ENCODE measurements at regions not wholly inside any gene's neighbourhood (a gene's known extent, or its start where the extent isn't known, plus 50 kb on each side); places are given as distances from the start of the nearest gene placed in this dataset.

- no peak for DNase-seq (ENCODE audit: low read depth, low spot score)
These were observed 125.3 kb downstream of the TSHZ3 start for GRCh38 chr19:31223740-31224534.

DNA sequence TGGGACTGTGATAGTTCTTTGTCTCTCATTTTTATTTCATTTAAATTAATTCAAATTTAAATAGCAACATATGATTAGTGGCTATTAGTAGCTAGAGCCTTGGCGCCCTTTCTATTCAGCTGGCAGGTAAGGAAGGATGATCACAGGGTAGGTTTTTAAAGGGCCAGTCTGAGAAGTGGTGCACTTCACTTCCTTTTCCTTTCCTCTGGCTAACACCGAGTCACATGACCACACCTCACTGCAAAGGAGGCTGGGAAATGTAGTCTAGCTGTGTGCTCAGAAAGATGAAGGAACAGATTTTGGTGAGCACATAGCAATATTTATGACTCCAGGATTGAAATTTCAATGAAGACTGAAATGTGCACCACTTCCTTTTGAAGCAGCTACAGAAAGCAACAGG, 128.7 kb downstream of the TSHZ3 start:
- no peak for DNase-seq (ENCODE audit: low read depth, low spot score)

DNA sequence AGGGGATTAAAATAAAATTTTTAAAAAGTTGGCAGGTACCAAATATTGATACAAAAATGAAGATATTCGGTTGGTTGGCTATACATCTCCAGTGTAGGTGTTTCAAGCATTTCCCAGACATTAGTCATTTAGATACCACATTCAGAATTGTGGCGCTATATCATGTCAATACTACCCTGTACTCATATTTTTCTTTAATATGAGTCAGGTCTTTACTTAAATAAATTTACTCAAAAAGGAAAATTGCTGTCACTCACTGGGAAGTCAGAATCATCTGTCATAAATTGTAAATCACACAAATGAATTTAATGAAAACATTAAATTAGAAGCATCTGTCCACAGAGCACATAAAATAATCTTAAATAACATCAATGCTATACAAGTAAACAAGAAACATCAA, 134.2 kb downstream of the TSHZ3 start:
- DNase-seq (ENCODE audit: low read depth, low spot score): no peak

DNA sequence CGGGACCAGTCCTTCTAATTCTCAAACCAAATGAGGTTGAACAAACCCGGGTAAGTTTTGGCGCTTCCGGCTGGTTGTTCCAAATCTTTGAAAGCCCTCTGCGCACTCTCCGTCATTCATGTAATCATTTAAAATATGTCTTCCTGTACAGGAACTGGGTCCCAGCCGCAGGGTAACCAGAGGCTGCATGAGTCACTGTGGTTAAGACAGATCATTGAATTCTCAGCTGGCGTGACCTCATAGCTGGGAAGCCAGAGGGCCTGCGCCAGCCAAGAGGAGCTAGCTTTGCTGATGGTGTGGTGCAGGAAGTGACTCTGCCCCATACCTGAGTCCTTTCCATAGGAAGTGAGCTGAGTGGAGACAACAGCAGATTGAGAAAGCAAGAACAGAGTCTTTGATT, 135.2 kb downstream of the TSHZ3 start:
- peak; percentile 75 for DNase-seq (ENCODE audit: low read depth, low spot score)

DNA sequence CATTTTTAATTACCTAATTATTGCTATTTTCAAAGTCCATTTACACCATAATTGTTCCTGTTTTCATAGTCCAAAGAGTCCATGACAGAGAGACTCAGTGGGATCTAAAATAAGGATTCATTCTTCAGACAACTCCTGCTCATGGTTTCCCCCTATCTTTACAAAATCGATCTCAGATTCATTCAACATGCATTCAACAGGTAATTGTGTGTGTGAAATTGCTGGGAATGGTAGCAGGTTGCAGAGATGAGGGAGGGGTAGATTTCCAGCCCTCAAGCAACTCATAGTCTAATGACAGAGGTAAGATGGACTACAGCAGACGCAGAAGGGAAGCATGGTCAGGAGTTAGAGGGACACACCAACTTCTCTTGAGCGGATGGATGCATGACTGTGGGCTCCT, 138.1 kb downstream of the TSHZ3 start:
- DNase-seq (ENCODE audit: low read depth, low spot score): no peak

GRCh38 chr19:31205887-31206518, 143.2 kb downstream of the TSHZ3 start:
- DNase-seq (ENCODE audit: low read depth, low spot score): no peak

DNA sequence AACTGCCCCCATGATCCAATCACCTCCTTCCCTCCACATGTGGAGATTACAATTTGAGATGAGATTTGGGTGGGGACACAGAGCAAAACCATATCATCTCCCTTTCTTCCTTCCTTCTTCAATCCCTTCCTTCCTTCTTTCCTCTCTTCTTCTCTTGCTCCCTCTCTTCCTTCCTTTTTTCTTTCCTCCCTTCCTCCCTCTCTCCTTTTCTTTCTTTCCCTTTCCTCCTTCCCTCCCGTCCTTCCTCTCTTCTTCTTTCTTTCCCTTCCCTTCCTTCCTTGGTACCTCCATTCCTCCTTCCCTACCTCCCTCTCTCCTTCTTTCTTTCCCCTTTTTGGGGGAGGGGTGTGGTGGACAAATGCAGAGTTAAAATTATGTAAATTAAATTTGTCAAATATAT, 145.1 kb downstream of the TSHZ3 start:
- DNase-seq (ENCODE audit: low read depth, low spot score): no peak

DNA sequence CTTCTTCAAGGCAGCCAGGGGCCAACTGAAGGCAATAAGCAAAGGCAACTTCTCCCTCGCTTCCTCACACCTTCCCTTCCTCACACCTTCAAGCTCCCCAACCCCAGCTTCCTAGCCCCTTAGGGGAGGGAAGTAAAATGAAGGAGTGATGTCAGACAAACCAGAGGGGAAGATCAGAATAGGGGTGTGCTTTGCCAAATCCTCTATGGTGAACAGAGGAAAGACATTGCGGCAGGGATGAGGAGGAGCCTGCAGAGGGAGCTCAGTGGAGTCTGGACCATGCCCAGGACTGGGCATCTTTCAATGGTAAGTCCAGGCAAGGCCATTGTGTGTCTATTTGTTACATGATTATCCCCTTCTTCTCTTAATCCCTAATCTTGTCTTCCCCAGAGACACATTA, 164.0 kb downstream of the TSHZ3 start:
- no peak for DNase-seq (ENCODE audit: low read depth, low spot score)

GRCh38 chr19:31181535-31181934, 167.7 kb downstream of the TSHZ3 start:
- DNase-seq (ENCODE audit: low read depth, low spot score): no peak

DNA sequence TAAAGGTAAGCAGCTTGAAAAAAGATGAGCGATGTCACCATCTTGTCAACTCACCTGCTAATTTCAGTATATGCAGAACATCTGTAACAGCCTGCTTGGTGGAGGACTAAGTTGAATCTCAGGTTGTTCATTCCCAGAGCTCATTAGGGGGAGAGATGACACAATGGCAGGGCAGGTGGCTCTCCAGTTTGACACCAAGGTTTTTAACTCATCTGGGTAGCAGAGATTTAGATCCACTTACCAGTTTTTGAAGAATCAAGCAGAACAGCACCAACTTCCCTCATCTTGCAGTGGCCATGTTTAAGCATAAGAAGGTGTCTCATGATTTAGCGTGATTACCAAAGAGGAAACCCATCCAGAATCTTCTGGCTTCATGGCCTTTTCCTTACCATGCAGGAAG, 168.3 kb downstream of the TSHZ3 start:
- DNase-seq (ENCODE audit: low read depth, low spot score): no peak

DNA sequence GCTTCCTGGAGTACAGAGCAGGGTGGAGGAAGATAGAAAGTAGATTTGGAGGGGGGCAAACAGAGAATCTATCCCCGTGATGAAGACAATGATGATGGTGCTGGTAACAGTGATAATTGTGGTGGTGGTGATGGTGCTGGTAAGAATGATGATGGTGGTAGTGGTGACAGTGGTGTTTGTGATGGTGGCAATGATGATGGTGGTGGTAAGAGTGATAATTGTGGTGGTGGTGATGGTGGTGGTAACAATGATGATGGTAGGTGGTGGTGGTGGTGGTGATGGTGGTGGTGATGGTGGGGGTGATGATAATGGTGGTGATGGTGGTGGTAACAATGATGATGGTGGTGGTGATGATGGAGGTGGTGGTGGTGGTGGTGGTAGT, 169.8 kb downstream of the TSHZ3 start:
- no peak for DNase-seq (ENCODE audit: low read depth, low spot score)

DNA sequence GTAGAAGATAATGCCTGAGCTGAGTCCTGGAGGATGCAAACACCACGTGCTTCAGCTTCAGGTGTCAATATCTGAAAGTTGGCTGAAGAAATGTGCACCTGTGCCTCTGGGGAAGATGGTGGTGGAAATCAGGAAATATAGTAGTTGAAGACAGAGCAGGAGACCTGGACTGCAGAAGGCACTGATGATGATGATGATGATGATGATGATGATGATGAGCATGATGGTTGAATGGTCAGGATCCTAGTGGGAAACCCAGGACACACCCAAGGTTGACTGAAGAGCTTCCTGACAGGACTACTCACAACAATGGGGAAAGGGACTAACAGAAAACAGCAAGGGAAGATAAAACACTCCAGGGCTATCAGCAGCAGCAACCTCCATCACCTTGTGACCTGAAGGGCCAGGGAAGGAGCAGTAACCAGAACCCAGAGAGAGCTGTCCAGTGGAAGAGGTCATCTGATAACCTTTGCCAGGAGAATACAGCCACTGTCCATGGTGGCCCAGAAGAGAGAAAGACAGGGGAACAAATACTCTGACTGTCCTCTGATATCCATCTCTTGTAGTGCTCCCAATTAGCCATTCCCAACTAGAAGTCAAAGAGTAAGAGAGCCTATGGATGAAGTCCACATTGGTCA, 170.3 kb downstream of the TSHZ3 start:
- DNase-seq (ENCODE audit: low read depth, low spot score): no peak

- no peak for DNase-seq (ENCODE audit: low read depth, low spot score)
These were observed 172.0 kb downstream of the TSHZ3 start for GRCh38 chr19:31177246-31177645.

DNA sequence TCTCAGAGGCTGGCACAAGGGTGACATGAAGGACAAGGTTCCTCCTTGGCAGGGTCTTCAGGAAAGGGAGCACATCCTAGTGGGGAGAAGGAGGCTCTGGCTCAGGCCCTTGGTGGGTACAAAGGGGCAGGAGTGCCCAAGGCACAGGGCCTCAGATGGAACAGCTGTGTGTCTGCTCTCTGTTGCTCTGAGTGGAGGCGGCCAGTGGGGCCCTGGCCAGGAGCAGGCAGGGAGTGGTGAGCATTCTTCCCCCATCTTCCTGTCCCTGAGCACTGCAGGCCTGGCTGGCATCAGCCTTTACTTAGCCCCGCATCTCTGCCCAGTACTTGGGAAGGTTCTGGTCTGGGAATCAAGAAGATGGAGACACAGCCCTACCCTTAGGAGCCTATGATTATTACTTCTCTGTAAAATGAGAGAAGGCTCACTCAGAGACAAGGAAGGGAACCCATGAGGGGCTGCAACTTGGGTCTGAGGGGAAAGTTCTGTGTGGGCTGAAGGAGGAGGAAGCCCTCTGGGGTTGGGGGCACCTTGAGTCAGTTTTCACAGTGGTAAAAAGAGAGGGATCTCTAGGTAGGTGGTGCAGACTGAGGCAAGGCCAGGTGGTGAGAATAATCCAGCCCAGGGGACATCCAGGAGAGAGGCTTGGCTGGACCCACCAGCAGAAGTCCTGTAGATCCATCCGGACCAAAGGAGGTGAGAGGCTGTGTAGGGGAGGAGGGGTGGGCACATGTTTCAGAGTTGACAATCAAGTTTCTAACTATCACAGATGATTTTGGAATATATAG, 173.5 kb downstream of the TSHZ3 start:
- no peak for DNase-seq (ENCODE audit: low read depth, low spot score)

GRCh38 chr19:31174948-31175347, 174.3 kb downstream of the TSHZ3 start:
- no peak for DNase-seq (ENCODE audit: low read depth, low spot score)

DNA sequence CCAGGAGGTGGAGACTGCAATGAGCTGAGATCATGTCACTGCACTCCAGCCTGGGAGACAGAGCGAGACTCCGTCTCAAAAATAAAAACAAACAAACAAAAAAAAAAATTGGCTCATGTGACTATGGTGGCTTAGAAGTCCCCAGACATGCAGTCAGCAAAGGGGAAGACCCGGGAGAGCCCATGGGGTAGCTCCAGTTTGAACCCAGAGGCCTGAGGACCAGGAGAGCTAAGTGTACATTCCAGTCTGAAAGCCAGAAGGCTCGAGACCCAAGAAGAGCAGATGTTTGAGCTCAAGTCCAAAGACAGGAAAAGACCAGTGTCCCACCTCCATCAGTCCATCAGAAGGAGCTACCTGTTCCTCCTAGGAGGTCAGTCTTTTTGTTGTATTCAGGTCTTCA, 175.2 kb downstream of the TSHZ3 start:
- no peak for DNase-seq (ENCODE audit: low read depth, low spot score)

DNA sequence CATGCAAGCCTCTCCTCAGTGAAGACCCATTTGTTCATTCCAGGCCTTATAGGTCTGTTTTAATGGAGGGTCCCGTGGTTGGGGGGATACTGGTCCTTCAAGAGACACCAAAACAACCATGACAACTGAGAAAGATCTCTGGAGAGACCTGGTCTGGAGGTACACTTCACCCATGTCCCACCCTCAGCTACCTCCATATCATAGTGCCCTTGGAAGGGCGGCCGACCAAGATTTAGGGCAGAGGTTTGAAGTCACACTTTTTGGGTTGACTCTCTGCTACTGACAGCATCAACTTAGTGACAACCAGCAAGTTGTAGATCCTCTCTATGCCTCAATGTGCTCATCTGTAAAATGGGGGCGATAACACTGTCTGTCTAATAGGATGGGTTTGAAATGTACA, 177.3 kb downstream of the TSHZ3 start:
- DNase-seq (ENCODE audit: low read depth, low spot score): no peak

- DNase-seq (ENCODE audit: low read depth, low spot score): no peak
These were observed 179.2 kb downstream of the TSHZ3 start for GRCh38 chr19:31170046-31170445.

DNA sequence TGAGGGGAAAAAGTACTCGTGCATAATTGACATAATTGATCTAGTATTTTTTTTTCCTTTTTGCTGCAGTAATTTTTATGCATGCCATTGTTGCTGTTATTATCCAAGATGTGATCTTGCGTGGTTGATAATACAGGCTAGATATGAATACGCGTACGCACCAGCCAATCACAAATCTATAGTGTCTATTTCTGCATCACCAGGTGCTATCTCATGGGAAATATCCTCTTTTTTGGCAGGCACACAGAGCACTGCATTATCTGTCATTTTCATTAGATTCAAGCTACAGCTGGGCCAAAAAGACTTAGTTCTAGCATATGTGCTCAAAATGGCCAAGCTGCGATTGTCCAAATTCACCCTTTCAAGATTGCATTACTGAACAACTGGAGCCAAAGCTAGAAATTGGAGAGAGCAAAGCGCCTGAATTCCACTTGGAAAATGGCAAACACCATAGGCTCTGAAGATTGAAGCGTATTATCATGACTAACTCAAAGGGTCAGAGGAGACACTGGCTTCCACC, 181.1 kb downstream of the TSHZ3 start:
- no peak for DNase-seq (ENCODE audit: low read depth, low spot score)

GRCh38 chr19:31167690-31168089, 181.5 kb downstream of the TSHZ3 start:
- no peak for DNase-seq (ENCODE audit: low read depth, low spot score)

DNA sequence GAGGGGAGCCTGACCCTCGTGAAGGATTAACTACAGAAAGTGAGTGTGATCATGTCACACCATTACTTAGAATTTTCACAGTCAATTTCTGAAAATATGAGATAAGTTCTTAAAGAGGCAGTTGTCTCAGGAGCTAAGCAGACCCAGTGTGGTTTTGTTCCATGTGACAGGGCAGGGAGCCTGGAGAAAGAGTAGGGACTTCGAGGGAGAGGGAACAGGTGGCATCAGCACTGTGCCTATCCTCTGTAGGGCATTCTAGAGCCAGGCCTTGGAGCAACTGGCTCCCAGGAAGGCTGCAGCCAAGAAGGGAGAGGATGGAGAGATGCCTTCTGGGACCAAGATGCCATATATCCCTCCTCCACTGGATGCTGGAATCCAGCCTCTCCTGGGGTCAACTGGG, 183.0 kb downstream of the TSHZ3 start:
- DNase-seq (ENCODE audit: low read depth, low spot score): no peak

DNA sequence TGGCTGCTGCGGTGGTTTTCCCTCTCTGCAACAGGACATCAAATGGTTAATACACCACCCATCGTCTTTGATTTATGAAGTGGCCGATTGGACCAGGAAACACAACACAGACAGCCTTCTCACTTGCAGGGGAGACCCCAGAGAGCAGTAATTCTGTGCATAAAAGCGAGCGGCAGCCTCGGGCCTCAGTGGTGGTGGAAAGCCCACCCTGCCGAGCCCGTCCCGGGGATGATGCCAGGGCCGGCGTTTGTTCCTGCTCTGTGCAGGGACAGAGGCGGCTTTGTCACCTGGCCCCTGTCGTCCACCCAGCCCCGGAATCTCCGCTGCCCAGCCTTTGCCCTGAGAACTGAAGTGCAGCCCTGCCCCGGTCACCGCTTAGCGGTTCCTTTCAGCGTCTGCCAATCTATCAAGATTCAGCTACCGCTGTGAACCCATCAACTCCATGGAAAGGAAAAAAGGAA, 184.4 kb downstream of the TSHZ3 start:
- DNase-seq (ENCODE audit: low read depth, low spot score): no peak

Measured in activated naive CD8-positive, alpha-beta T cell treated with anti-CD3 and anti-CD28 coated beads, Interleukin-2, amount 50 U/mL, for 16 hours (primary cell).